ENCODE measurements at regions not wholly inside any gene's neighbourhood (a gene's known extent, or its start where the extent isn't known, plus 50 kb on each side); places are given as distances from the start of the nearest gene placed in this dataset.

- POLR2A ChIA-PET (ENCODE audit: unreplicated experiment): no interaction called here
- H4K20me1 ChIP-seq (ENCODE audit: insufficient read depth): no peaks in the 10 kb centered on the region
- no peaks in the 10 kb centered on the region for H3K9me2 ChIP-seq (ENCODE audit: insufficient read depth)
- no peaks in the 10 kb centered on the region for H3K36me3 ChIP-seq (ENCODE audit: low read depth)
- no TSS peak for BruUV-seq (replicated peaks)
- H2AFZ ChIP-seq: no peak overlapping the region
- no peaks in the 10 kb centered on the region for H3F3A ChIP-seq (ENCODE audit: insufficient read depth, low read depth)
- H3K4me3 ChIP-seq: no peak overlapping the region
- no peak overlapping the region for H3K27ac ChIP-seq
- CTCF ChIA-PET: no interaction called here
- no peaks in the 10 kb centered on the region for H3K79me2 ChIP-seq (ENCODE audit: low read depth)
- TF ChIP-seq CTCF (conservative IDR thresholded peaks at IDR 0.05): no peak
- no peak for TF ChIP-seq EZH2 (IDR thresholded peaks at IDR 0.05; ENCODE audit: low read depth)
- H3K4me2 ChIP-seq: no peak overlapping the region
- intact Hi-C loops (cut with micrococcal nuclease; ENCODE audit: unreplicated experiment): no loop called here
- no peak for DNase-seq
- H3K9me3 ChIP-seq (ENCODE audit: insufficient read depth, low read depth): no peaks in the 10 kb centered on the region
- no peaks in the 10 kb centered on the region for H3K27me3 ChIP-seq (ENCODE audit: insufficient read depth, low read depth)
- H3K4me1 ChIP-seq (replicated peaks; ENCODE audit: insufficient read depth): no peaks in the 10 kb centered on the region
Measured at GRCh38 chrX:94418065-94418464, 744.1 kb downstream of the FAM133A start.

- no peaks in the 10 kb centered on the region for H3K9me3 ChIP-seq (ENCODE audit: insufficient read depth, low read depth)
- no peak overlapping the region for H3K4me2 ChIP-seq
- H3F3A ChIP-seq (ENCODE audit: insufficient read depth, low read depth): no peaks in the 10 kb centered on the region
- H3K79me2 ChIP-seq (ENCODE audit: low read depth): no peaks in the 10 kb centered on the region
- H3K9me2 ChIP-seq (ENCODE audit: insufficient read depth): no peaks in the 10 kb centered on the region
- no peak overlapping the region for H2AFZ ChIP-seq
- no peaks in the 10 kb centered on the region for H3K27me3 ChIP-seq (ENCODE audit: insufficient read depth, low read depth)
- H3K4me1 ChIP-seq (replicated peaks; ENCODE audit: insufficient read depth): no peaks in the 10 kb centered on the region
- no peak overlapping the region for H3K27ac ChIP-seq
- TF ChIP-seq EZH2 (IDR thresholded peaks at IDR 0.05; ENCODE audit: low read depth) (no peak), CTCF (conservative IDR thresholded peaks at IDR 0.05) (no peak)
- no peak for DNase-seq
- H3K36me3 ChIP-seq (ENCODE audit: low read depth): no peaks in the 10 kb centered on the region
- ChIA-PET POLR2A (ENCODE audit: unreplicated experiment) (no interaction called here), CTCF (no interaction called here)
- H4K20me1 ChIP-seq (ENCODE audit: insufficient read depth): no peaks in the 10 kb centered on the region
- intact Hi-C loops (cut with micrococcal nuclease; ENCODE audit: unreplicated experiment): no loop called here
- no peak overlapping the region for H3K4me3 ChIP-seq
- no TSS peak for BruUV-seq (replicated peaks)
Measured at GRCh38 chrX:94424456-94424855, 750.5 kb downstream of the FAM133A start.

- ChIA-PET CTCF (no interaction called here), POLR2A (ENCODE audit: unreplicated experiment) (no interaction called here)
- no peaks in the 10 kb centered on the region for H3K4me1 ChIP-seq (replicated peaks; ENCODE audit: insufficient read depth)
- H3K4me2 ChIP-seq: no peak overlapping the region
- H3K9me3 ChIP-seq (ENCODE audit: insufficient read depth, low read depth): no peaks in the 10 kb centered on the region
- intact Hi-C loops (cut with micrococcal nuclease; ENCODE audit: unreplicated experiment): no loop called here
- no peaks in the 10 kb centered on the region for H3K27me3 ChIP-seq (ENCODE audit: insufficient read depth, low read depth)
- no peaks in the 10 kb centered on the region for H4K20me1 ChIP-seq (ENCODE audit: insufficient read depth)
- no peak overlapping the region for H3K4me3 ChIP-seq
- no peaks in the 10 kb centered on the region for H3K79me2 ChIP-seq (ENCODE audit: low read depth)
- no peak for DNase-seq
- no peaks in the 10 kb centered on the region for H3K36me3 ChIP-seq (ENCODE audit: low read depth)
- no TSS peak for BruUV-seq (replicated peaks)
- H3K27ac ChIP-seq: no peak overlapping the region
- no peaks in the 10 kb centered on the region for H3K9me2 ChIP-seq (ENCODE audit: insufficient read depth)
- no peaks in the 10 kb centered on the region for H3F3A ChIP-seq (ENCODE audit: insufficient read depth, low read depth)
- no peak overlapping the region for H2AFZ ChIP-seq
- TF ChIP-seq EZH2 (IDR thresholded peaks at IDR 0.05; ENCODE audit: low read depth): no peak
- no peak for TF ChIP-seq CTCF (conservative IDR thresholded peaks at IDR 0.05)
Measured at GRCh38 chrX:94430091-94430490, 756.1 kb downstream of the FAM133A start.

Data from PC-9 (cell line).